ENCODE measurements at regions not wholly inside any gene's neighbourhood (a gene's known extent, or its start where the extent isn't known, plus 50 kb on each side); places are given as distances from the start of the nearest gene placed in this dataset.

DNA sequence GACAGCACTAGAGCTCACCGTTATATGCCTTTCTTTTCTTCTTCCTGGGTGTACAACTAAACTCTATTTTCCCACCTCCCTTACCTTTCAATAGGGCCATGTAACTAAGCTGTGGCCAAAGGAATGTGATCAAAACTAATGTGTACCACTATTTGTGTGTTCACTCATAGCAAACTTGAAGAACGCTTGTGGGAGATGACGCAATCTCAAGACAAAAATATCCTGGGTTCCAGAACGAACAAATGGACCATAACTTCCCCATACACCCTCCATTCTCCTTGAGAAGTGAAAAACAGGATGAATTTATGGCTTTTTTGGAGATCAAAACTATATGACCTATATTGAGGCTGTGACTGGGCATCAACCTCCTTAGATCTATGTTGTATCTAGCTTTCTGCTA is 139.7 kb upstream of the GLRA2 start:
- Histone ChIP-seq H3K27ac (ENCODE audit: extremely low read depth, low read depth, low read length) (no peak overlapping the region), H3K4me3 (no peak overlapping the region), H3K79me2 (ENCODE audit: control insufficient read depth, insufficient read depth, low read length) (no peaks in the 10 kb centered on the region), H3K9ac (ENCODE audit: insufficient read depth in 1 of 2, low read depth in 2 of 2, low read length in 2 of 2) (no peak overlapping the region), H3K9me3 (replicated peaks; ENCODE audit: control insufficient read depth, insufficient read depth, low read depth, low read length) (no peaks in the 10 kb centered on the region), H3K4me2 (ENCODE audit: insufficient read depth, low read length) (no peak overlapping the region), H3K36me3 (ENCODE audit: control insufficient read depth, insufficient read depth, low read length) (no peaks in the 10 kb centered on the region), H3K4me1 (replicated peaks in 1 of 2; ENCODE audit: control insufficient read depth in 2 of 2, insufficient read depth in 2 of 2, low read length in 2 of 2) (no peaks in the 10 kb centered on the region), H4K20me1 (replicated peaks; ENCODE audit: control insufficient read depth, insufficient read depth, low read length) (no peaks in the 10 kb centered on the region), H3K9me1 (ENCODE audit: control insufficient read depth, insufficient read depth, low read length) (no peaks in the 10 kb centered on the region), H3K27me3 (ENCODE audit: control insufficient read depth in 2 of 2, insufficient read depth in 2 of 2, low read length in 2 of 2) (no peaks in the 10 kb centered on the region), H2AFZ (ENCODE audit: low read depth, low read length) (no peak overlapping the region)
- ATAC-seq (no peak), FAIRE-seq (no peak), DNase-seq (ENCODE audit: extremely low read depth in 1 of 4, low spot score in 3 of 4) (no peak)
- in situ Hi-C loops (cut with MboI) (no loop called here), intact Hi-C loops (cut with micrococcal nuclease) (no loop called here)
- ChIA-PET POLR2A (no interaction called here), CTCF (ENCODE audit: low intra/inter-chr PET ratio) (no interaction called here)
- BruUV-seq (replicated peaks): no TSS peak
- 4% methylated on average over 4 of the region's 4 CpGs for WGBS (ENCODE audit: insufficient coverage, low coverage, missing lambda C conversion rate)
- no peak for TF ChIP-seq IRF1 (CRISPR knock-in tag; IDR thresholded peaks at IDR 0.05; ENCODE audit: borderline replicate concordance)
- TF ChIP-seq PBX2 (CRISPR knock-in tag; IDR thresholded peaks at IDR 0.05; ENCODE audit: low read depth): no peak
- no peak for TF ChIP-seq PBX2 (tag; conservative IDR thresholded peaks at IDR 0.05; ENCODE audit: low read depth)
- no peak for TF ChIP-seq TAF1 (IDR thresholded peaks at IDR 0.05; ENCODE audit: control insufficient read depth, extremely low read depth, insufficient read depth, low read length, severe bottlenecking)
- TF ChIP-seq GABPA (tag; conservative IDR thresholded peaks at IDR 0.05; ENCODE audit: low read depth): no peak
- TF ChIP-seq MEIS2 (IDR thresholded peaks at IDR 0.05; ENCODE audit: partially characterized antibody): no peak
- no peak for TF ChIP-seq POLR3A (IDR thresholded peaks at IDR 0.05; ENCODE audit: borderline replicate concordance, extremely low read depth, insufficient read depth, insufficient read length)
- no peak for TF ChIP-seq ZFPM2 (CRISPR knock-in tag; IDR thresholded peaks at IDR 0.05)
- TF ChIP-seq NRF1 (conservative IDR thresholded peaks at IDR 0.05 in 1 of 2, IDR thresholded peaks at IDR 0.05 in 1 of 2): no peak
- no peak for TF ChIP-seq TBL1XR1 (IDR thresholded peaks at IDR 0.05; ENCODE audit: low read length in 2 of 2)
- TF ChIP-seq GTF2F1 (IDR thresholded peaks at IDR 0.05; ENCODE audit: low read depth, low read length): no peak
- no peak for TF ChIP-seq ZFP36 (IDR thresholded peaks at IDR 0.05; ENCODE audit: low read depth, low read length, partially characterized antibody)
- TF ChIP-seq GTF3C2 (IDR thresholded peaks at IDR 0.05; ENCODE audit: borderline replicate concordance, extremely low read depth, insufficient read length): no peak
- TF ChIP-seq MTA1 (IDR thresholded peaks at IDR 0.05; ENCODE audit: borderline replicate concordance): no peak
- TF ChIP-seq, protein P1, sequence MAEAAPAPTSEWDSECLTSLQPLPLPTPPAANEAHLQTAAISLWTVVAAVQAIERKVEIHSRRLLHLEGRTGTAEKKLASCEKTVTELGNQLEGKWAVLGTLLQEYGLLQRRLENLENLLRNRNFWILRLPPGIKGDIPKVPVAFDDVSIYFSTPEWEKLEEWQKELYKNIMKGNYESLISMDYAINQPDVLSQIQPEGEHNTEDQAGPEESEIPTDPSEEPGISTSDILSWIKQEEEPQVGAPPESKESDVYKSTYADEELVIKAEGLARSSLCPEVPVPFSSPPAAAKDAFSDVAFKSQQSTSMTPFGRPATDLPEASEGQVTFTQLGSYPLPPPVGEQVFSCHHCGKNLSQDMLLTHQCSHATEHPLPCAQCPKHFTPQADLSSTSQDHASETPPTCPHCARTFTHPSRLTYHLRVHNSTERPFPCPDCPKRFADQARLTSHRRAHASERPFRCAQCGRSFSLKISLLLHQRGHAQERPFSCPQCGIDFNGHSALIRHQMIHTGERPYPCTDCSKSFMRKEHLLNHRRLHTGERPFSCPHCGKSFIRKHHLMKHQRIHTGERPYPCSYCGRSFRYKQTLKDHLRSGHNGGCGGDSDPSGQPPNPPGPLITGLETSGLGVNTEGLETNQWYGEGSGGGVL (CRISPR knock-in tag; IDR thresholded peaks at IDR 0.05): no peak
